ENCODE measurements at regions not wholly inside any gene's neighbourhood (a gene's known extent, or its start where the extent isn't known, plus 50 kb on each side); places are given as distances from the start of the nearest gene placed in this dataset.

- no peak for TF ChIP-seq MAZ (IDR thresholded peaks at IDR 0.05; ENCODE audit: borderline replicate concordance, low read depth, low read length)
- no peak for TF ChIP-seq RCOR1 (IDR thresholded peaks at IDR 0.05; ENCODE audit: insufficient replicate concordance, low read length)
- no CpG with 5 or more reads among the region's 4 CpGs for WGBS, 2 experiments (ENCODE audit: extremely low coverage in 2 of 2, insufficient read length in 1 of 2)
- CTCF ChIA-PET, result no interaction called here
Observed at GRCh38 chr10:111706331-111706730, 477.2 kb downstream of the GPAM start.

More at GRCh38 chr10:111706331-111706730, 477.2 kb downstream of the GPAM start:
- POLR2A ChIA-PET (ENCODE audit: unreplicated experiment), result no interaction called here
- no peak overlapping the region for H3K23ac ChIP-seq (ENCODE audit: low read depth, low read length)
- ATAC-seq (ENCODE audit: low read depth), result no peak
- no TSS peak for BruUV-seq (replicated peaks)
- H2AK9ac ChIP-seq (replicated peaks; ENCODE audit: low read depth, low read length, poor library complexity), result no peak overlapping the region
- no peak overlapping the region for H2BK20ac ChIP-seq (ENCODE audit: low read depth, low read length)
- no peaks in the 10 kb centered on the region for H3K4me1 ChIP-seq (ENCODE audit: control insufficient read depth, insufficient read depth, low read length)
- no peak overlapping the region for H4K5ac ChIP-seq (ENCODE audit: low read depth, low read length)
- no peak overlapping the region for H3K4ac ChIP-seq (ENCODE audit: low read depth, low read length)
- no peak overlapping the region for H2BK5ac ChIP-seq (ENCODE audit: low read depth, low read length, poor library complexity, severe bottlenecking)
- H3K27me3 ChIP-seq (ENCODE audit: control insufficient read depth, insufficient read depth, low read length), result no peaks in the 10 kb centered on the region
- no peak overlapping the region for H2AK5ac ChIP-seq (ENCODE audit: low read depth, low read length)
- intact Hi-C loops (cut with micrococcal nuclease), result no loop called here
- no peak overlapping the region for H2AFZ ChIP-seq (replicated peaks; ENCODE audit: low read length, poor library complexity)
- no peak overlapping the region for H4K91ac ChIP-seq (ENCODE audit: insufficient read depth, low read depth, low read length)
- in situ Hi-C loops (cut with MboI; ENCODE audit: low sequenced_read_pairs), result no loop called here
- dilution Hi-C loops (cut with HindIII; ENCODE audit: low sequenced_read_pairs, unreplicated experiment), result no loop called here
- H3K36me3 ChIP-seq (ENCODE audit: control insufficient read depth, insufficient read depth, low read length), result no peaks in the 10 kb centered on the region
- H3K18ac ChIP-seq (ENCODE audit: low read depth, low read length), result no peak overlapping the region
- H3K4me3 ChIP-seq (ENCODE audit: insufficient read depth, low read depth, low read length), result no peak overlapping the region
- peaks cover 6% of the 10 kb centered on the region for H3K9me3 ChIP-seq (ENCODE audit: control insufficient read depth, insufficient read depth, low read length)
- no peak overlapping the region for H3K4me2 ChIP-seq (ENCODE audit: low read depth, low read length)
- no peak overlapping the region for H4K8ac ChIP-seq (ENCODE audit: low read depth in 2 of 2, low read length in 2 of 2)
- H2BK15ac ChIP-seq (ENCODE audit: low read depth, low read length), result no peak overlapping the region
- H3K9ac ChIP-seq (ENCODE audit: low read depth, low read length), result no peak overlapping the region
- H3K79me1 ChIP-seq (ENCODE audit: low read depth in 1 of 2, low read length in 2 of 2), result no peaks in the 10 kb centered on the region
- H3K14ac ChIP-seq (replicated peaks; ENCODE audit: low read depth, low read length), result no peak overlapping the region
- H3K9me1 ChIP-seq (ENCODE audit: insufficient read depth, low read length), result no peaks in the 10 kb centered on the region
- no peak for DNase-seq
- no peaks in the 10 kb centered on the region for H4K20me1 ChIP-seq (ENCODE audit: insufficient read depth, low read length)
- H3K56ac ChIP-seq (ENCODE audit: extremely low read depth, insufficient read depth, low read length), result no peak overlapping the region
- H3K27ac ChIP-seq (ENCODE audit: insufficient read depth, low read length), result no peak overlapping the region
- no peak overlapping the region for H2BK120ac ChIP-seq (ENCODE audit: low read depth, low read length)
